Fibroblast of upper back skin (primary cell): ENCODE measurements at regions not wholly inside any gene's neighbourhood (a gene's known extent, or its start where the extent isn't known, plus 50 kb on each side); places are given as distances from the start of the nearest gene placed in this dataset.

Experiments used
- DNase-seq: peaks from one replicate; pipeline ENCODE4 v3.0.0-alpha.2; 2013

DNA sequence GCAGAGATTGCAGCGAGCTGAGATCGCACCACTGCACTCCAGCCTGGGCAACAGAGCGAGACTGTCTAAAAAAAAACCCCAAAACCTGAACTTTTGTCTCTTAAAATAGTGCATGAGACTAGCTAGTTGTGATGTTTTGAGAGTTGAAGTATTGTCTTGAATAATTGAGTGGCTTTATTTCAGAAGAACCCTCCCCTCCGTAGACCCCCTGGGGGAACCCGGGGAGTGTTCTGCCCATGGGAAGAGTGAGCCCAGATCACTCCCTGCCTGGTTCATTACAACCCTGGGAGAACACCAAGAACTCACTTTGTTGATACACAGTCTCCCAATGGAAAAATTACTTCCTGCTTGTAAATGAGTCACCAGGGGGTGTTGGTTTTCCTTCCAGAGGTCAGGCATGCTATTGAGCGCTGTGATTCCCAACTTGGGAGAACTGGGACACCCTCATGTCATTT, 65.3 kb upstream of the SHISA3 start:
- DNase-seq, result peak; percentile 19

DNA sequence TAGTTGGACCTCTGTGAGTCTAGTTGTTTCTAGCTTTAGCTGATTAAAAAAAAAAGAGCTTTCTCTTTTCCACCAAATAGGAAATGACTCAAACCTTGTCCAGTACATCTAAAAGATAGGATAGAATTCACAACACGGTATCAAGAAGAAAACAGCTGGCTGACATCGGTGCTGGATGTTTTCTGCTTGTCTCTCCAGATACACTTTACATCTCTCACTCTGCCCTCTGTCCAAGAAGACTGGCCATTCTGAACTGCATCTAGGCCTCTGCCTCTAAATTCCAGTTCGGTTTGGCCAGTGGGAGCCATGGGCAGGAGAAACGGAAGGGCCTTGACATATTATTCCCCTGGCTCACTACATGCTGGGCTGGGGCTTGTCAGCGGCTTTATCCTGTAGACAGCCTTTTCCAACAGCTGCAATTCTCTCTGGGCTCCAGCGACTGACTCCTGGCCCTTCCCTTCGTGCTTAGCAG, 57.3 kb upstream of the SHISA3 start:
- peak; percentile 41 for DNase-seq

DNA sequence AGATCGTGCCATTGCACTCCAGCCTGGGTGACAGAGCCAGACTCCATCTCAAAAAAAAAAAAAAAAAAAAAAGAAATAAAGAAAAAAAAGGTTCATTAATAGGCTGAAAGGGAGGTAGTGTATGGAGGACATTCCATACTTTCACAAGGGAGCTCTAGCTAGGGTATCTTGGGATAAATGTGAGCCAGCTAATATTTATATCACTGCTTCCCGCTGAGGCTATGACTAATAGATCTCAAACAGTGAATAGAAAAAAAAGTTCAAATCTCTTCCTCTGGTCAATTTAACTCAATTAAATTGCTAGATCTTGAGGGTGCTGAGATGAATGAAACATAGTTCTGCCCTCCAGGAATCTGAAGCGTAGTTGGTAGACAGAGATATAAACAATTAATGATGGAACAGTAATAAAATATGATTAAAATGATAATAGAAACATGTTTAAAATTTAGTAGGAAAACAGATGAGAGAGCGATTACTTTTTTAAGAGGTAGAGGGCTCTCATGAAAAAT, 55.7 kb upstream of the SHISA3 start:
- DNase-seq, result peak; percentile 29

DNA sequence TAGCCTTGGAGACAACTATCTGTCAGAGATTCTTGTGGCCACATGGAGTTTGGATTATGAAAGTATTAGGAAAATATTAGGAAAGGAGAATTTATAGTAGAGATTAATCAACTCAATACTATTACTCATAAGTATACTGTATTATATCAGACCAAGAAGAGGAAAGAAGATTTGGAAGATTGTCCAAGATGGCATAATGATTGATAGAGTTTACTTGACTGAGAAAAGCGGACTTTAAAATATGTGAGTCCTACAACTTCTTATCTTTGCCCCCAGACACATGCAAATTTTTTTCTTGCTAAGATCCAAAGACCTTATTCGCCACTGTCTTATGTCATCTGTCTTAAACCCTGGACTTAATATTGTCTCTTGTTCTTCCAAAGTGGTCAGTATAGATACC, 54.8 kb upstream of the SHISA3 start:
- no peak for DNase-seq

DNA sequence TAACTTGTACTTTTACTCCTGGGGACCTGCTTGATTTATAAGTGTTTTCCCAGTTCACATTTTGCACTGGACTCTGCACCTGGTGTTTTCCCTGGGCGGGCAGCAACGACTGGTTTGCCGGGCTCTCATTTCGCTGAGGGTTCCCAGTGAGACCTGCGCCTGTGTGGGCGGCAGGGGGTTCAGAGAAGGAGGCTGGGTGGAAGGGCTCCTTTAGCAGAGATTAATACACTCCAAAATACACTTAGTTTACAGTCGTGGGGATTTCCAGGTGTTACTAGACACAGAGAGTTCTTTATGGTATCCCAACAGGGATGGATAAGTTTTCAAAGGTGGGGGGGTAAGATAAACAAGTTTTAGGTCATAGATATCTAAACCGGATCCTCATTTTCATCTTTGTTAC, 53.0 kb upstream of the SHISA3 start:
- no peak for DNase-seq

DNA sequence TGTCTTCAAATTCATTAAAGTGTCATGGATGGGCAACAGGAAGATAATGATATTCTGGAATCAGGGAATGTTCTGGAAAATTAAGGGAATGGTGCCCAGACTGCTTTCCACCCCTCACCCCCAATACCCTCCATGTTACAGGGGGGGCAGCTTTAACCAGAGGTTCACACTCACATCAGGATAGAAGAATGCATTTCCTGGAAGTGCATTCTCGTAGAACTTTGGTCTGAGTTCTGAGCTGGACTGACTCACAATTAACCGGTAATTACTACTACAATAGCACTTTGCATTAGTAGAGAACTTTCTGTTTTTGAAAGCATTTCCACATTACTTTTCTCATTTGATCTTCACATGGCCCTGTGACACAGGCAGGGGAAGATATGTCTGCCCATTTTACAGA, 52.5 kb upstream of the SHISA3 start:
- DNase-seq, result no peak

DNA sequence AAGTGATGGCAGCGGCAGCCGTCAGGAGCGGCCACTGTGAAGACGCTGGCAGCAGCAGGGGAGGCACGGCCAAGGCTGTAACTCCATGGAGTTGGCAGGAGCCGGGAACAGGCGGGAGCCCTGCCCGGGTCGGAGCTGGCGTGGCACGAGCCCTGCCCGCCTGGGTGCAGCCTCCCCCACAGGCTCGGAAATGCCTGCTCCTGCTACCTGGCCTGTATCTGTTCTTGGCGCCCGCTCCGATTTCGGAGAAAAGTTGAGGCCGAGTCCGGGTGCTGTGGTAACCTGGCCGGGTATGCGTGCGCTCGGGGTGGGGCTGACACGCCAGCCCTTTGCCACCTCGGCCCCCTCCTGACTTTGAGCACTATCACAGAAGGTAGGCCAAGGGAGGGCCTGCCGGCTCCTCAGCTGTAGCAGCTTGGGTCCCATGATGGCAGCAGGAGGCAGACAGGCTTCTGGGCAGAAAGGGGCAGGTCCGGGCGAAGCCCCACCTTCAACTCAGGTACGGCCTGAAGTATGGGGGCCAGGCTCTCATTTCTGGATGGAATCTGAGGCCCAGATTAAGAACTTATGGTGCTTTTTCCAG, 51.2 kb upstream of the SHISA3 start:
- no peak for DNase-seq

DNA sequence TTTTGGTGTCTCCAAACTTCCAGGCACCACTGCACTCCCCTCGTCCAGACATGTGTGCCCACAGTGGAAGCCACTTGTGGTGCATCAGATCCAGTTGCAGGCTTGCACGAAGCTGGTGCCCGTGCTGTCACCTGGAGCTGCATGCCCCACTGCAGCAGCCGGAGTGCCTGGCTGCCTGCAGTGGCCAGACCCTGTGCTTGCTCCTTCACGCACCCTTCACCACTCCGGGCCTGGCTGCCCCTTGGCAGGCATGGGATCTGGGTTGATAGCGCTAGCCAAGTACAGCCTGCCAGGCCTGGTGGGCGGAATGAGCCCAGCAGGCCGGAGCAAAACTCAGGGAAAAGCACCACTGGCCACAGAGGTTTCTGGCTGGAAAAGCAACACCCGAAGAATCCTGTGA, 50.2 kb upstream of the SHISA3 start:
- DNase-seq, result no peak
